ENCODE measurements at regions not wholly inside any gene's neighbourhood (a gene's known extent, or its start where the extent isn't known, plus 50 kb on each side); places are given as distances from the start of the nearest gene placed in this dataset.

DNA sequence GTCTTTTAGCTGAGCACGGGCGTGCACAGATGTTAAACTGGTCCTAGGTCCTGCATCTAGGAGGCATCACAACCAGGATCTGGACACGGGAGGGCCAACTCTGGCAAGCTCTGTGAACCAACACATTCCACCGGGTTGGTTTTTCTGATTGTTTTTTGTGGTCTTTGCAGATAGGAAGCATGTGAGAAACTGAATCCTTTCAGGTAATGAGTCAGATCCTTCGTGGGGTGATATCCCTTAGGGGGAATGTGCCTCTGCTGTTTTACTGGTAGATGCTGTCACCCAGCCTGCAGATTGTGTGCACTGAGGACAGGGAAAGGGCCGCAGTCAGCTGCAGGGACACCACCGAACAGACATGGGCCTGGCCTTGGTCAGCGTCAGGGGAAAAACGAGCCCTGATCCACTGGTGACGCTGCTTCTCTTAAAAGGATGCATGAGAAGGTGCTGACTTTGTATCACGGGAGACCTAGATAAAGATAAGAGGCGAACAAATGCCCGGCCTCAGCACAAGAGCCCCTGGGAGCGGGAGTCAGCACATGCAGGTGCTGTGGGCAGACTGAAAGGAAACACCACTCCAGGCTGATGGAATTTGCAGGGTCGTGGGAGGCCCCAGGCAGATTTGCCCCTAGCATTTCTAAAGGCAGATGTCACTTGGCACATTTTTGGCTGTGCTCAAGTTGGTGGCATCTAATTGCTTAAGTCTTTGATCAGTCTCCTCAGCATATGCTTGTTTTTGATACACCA lies 51.1 kb downstream of the DOP1B start:
- no peak overlapping the region for H3K4me3 ChIP-seq (ENCODE audit: low read depth, low read length)
- DNase-seq (ENCODE audit: low read depth) = peak; percentile 23
- TF ChIP-seq, protein P1, sequence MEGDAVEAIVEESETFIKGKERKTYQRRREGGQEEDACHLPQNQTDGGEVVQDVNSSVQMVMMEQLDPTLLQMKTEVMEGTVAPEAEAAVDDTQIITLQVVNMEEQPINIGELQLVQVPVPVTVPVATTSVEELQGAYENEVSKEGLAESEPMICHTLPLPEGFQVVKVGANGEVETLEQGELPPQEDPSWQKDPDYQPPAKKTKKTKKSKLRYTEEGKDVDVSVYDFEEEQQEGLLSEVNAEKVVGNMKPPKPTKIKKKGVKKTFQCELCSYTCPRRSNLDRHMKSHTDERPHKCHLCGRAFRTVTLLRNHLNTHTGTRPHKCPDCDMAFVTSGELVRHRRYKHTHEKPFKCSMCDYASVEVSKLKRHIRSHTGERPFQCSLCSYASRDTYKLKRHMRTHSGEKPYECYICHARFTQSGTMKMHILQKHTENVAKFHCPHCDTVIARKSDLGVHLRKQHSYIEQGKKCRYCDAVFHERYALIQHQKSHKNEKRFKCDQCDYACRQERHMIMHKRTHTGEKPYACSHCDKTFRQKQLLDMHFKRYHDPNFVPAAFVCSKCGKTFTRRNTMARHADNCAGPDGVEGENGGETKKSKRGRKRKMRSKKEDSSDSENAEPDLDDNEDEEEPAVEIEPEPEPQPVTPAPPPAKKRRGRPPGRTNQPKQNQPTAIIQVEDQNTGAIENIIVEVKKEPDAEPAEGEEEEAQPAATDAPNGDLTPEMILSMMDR (conservative IDR thresholded peaks at IDR 0.05; ENCODE audit: low read depth, low read length) = no peak

DNA sequence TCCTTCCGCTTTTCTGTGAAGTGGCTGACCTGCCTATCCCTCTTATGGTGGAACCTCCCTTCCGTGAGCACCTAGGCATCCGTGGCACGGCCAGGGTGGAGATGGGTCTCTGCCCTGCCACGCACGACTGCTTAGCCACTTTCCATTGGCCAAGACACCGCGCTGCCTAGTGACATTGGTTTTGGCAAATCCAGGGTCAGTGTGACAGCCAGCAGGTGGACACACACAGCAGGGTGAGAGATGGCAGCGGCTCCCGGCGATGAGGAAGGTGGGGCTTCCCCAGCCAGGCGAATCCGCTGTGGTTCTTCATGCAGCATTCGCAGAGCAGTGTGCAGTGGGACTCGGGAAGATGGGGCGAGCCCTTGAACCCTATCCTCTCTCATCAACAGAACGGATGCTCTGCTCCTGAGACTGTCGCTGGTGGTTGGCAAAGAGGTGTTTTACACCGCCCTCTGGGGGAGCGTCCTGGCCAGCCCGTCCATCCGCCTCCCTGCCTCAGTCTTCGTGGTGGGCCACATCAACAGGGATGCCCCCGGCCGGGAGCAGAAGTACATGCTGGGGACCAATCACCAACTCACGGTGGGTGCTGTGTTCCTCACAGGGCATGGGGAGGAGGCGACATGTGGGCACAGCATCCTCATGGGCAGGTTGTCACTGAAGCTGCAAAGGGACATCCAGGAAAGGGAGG lies 51.8 kb downstream of the DOP1B start:
- H3K4me3 ChIP-seq (ENCODE audit: low read depth, low read length) = no peak overlapping the region
- no peak for DNase-seq (ENCODE audit: low read depth)
- TF ChIP-seq, protein P1 (conservative IDR thresholded peaks at IDR 0.05; ENCODE audit: low read depth, low read length) = no peak

DNA sequence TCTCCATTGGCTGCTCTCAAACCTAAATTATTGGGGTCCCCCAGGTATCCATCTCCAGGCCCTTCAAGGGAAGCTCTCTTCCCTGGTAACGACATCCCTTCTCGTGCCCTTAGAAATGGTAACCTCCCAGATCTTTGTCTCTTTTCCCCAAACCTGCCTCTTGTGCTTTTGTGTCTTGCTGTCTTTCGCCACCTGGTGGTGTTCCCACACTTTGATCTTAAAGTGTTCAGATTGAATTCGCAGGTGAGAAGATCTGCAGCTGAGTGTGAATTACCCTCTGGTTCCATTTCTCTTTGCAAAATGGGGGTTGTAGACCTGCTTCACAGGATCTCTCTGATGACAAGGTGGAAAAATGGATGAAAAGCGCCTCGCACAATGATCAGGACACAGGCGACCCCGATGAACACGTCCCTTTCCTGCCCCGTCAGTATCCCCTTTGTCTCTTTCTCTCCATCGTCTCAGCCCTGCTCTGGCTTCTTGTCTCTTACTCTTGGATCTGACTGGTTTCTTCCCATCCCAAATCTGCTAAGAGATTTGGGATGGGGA lies 53.1 kb downstream of the DOP1B start:
- H3K4me3 ChIP-seq (ENCODE audit: low read depth, low read length) = no peak overlapping the region
- DNase-seq (ENCODE audit: low read depth) = peak; percentile 42
- TF ChIP-seq, protein P1 (conservative IDR thresholded peaks at IDR 0.05; ENCODE audit: low read depth, low read length) = peak; percentile 84

DNA sequence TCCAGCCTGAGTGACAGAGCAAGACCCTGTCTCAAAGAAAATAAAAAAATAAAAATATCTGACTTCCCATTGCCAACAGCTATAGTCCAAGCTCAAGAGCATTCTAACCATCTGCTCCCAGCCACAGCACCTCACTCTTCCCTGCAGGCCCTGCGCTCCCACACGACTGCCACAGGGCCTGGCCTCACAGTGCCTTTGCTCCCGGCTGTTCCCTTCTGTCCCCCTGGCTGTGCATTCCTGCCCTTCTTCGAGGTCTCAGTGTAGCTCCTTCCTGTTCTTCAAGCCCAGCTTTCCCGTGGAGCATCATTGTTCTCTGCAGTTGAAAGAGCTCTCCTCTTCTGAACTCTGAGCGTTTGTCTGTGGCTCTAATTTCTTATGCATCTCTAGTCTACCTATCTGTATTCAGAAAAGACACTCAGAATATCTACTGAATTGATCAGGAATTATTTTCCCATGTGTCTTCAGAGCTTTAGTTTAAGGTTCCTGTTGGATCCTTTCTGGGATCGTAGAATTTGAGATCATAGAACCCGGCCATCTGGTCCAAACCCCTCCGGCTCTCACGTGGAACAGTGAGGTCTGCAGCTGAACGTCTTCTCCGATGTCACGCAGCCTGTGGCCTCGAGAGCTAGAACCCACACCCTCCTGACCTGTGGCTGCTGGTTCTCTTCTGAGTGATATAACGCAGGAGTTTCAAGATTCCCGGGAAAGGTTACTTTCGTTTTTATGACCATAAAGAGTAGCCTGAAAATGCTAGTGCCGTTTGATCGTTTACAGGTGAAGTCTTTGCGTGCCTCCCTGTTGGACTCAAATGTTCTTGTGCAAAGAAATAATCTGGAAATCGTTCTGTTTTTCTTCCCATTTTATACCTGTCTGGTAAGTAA lies 54.4 kb downstream of the DOP1B start:
- DNase-seq (ENCODE audit: low read depth) = no peak
- no peak overlapping the region for H3K4me3 ChIP-seq (ENCODE audit: low read depth, low read length)
- TF ChIP-seq, protein P1 (conservative IDR thresholded peaks at IDR 0.05; ENCODE audit: low read depth, low read length) = no peak

DNA sequence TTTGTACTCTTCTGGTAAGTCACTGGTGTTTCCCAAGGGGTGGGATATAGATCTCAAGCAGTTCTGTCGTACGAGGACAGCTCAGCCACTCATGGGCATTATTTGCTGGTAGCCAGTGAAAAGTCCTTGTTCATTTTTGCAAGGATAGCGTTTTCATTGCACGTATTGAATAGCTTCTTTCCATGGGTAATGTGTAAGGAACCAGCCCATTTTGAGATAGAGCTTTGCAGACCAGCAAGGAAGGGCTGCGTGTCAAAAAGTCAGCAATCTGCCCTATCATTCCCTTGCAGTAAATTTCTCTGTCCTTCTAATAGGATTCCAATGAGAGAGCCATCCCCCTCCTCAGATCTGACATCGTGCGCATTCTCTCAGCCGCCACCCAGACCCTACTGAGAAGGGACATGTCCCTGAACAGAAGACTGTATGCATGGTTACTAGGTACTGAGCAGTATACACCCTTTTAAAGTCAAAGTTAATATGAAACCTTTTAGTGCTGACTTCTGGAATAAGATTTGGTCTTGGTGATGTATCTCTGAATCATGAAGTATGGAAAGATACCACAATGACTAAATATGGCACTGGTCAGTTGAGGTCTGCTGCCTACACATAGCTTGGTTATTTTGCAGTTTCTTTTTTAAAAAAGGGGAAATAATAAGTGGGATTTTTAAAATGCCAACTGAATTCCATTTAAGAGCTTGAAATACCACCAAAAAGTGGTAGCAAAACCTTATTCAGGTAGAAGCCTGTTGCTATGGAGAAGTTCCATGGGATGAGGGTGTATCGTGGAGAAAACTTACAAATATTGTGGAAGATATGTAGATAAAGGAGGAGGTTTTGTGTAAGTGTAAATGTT lies 55.3 kb downstream of the DOP1B start:
- H3K4me3 ChIP-seq (ENCODE audit: low read depth, low read length) = no peak overlapping the region
- DNase-seq (ENCODE audit: low read depth) = peak; percentile 64
- TF ChIP-seq, protein P1 (conservative IDR thresholded peaks at IDR 0.05; ENCODE audit: low read depth, low read length) = no peak

GRCh38 chr21:36212513-36212780 lies 55.8 kb downstream of the DOP1B start:
- TF ChIP-seq, protein P1 (conservative IDR thresholded peaks at IDR 0.05; ENCODE audit: low read depth, low read length) = no peak
- DNase-seq (ENCODE audit: low read depth) = no peak
- no peak overlapping the region for H3K4me3 ChIP-seq (ENCODE audit: low read depth, low read length)

All from epithelial cell of proximal tubule (primary cell).